Activated T-cell treated with anti-CD3 and anti-CD28 coated beads, Interleukin-2, amount 50 U/mL, for 24 hours (primary cell): ENCODE measurements at regions not wholly inside any gene's neighbourhood (a gene's known extent, or its start where the extent isn't known, plus 50 kb on each side); places are given as distances from the start of the nearest gene placed in this dataset.

Experiments
- DNase-seq: peaks from one replicate; pipeline ENCODE4 v3.0.0-alpha.2; 2020
- H3K27ac Mint-ChIP-seq: 2 replicates; pipeline ENCODE4 v1.8.0; 2020; ENCODE audit warnings: mild to moderate bottlenecking, mixed read lengths
- H3K27me3 Mint-ChIP-seq: 2 replicates; pipeline ENCODE4 v1.8.0; 2020; ENCODE audit warnings: mixed read lengths
- H3K36me3 Mint-ChIP-seq: 2 replicates; pipeline ENCODE4 v1.8.0; 2020; ENCODE audit warnings: low read depth, mixed read lengths
- H3K4me1 Mint-ChIP-seq: 2 replicates; pipeline ENCODE4 v1.8.0; 2020; ENCODE audit warnings: low read depth, mixed read lengths
- H3K4me3 Mint-ChIP-seq: 2 replicates; pipeline ENCODE4 v1.8.0; 2020; ENCODE audit warnings: mild to moderate bottlenecking, moderate library complexity, mixed read lengths
- H3K9me3 Mint-ChIP-seq: 2 replicates; pipeline ENCODE4 v1.8.0; 2020; ENCODE audit warnings: mixed read lengths

- Mint-ChIP-seq H3K4me3 (no peak overlapping the region), H3K27me3 (peaks cover 30% of the 10 kb centered on the region), H3K4me1 (no peaks in the 10 kb centered on the region), H3K27ac (no peak overlapping the region), H3K9me3 (no peaks in the 10 kb centered on the region), H3K36me3 (no peaks in the 10 kb centered on the region)
- DNase-seq: no peak
These were observed 183.4 kb downstream of the ERMARD start for GRCh38 chr6:169934699-169935347.

GRCh38 chr6:169933839-169934698 lies 182.6 kb downstream of the ERMARD start:
- no peaks in the 10 kb centered on the region for H3K9me3 Mint-ChIP-seq
- DNase-seq: no peak
- H3K4me3 Mint-ChIP-seq: no peak overlapping the region
- no peak overlapping the region for H3K27ac Mint-ChIP-seq
- H3K4me1 Mint-ChIP-seq: no peaks in the 10 kb centered on the region
- H3K27me3 Mint-ChIP-seq: peaks cover 30% of the 10 kb centered on the region
- no peaks in the 10 kb centered on the region for H3K36me3 Mint-ChIP-seq

GRCh38 chr6:169933251-169933821 lies 181.9 kb downstream of the ERMARD start:
- no peak overlapping the region for H3K4me3 Mint-ChIP-seq
- no peak for DNase-seq
- H3K27ac Mint-ChIP-seq: no peak overlapping the region
- no peaks in the 10 kb centered on the region for H3K9me3 Mint-ChIP-seq
- no peaks in the 10 kb centered on the region for H3K4me1 Mint-ChIP-seq
- H3K36me3 Mint-ChIP-seq: no peaks in the 10 kb centered on the region
- H3K27me3 Mint-ChIP-seq: peaks cover 28% of the 10 kb centered on the region

- Mint-ChIP-seq H3K27ac (no peak overlapping the region), H3K27me3 (peaks cover 23% of the 10 kb centered on the region), H3K4me1 (no peaks in the 10 kb centered on the region), H3K9me3 (no peaks in the 10 kb centered on the region), H3K4me3 (no peak overlapping the region), H3K36me3 (no peaks in the 10 kb centered on the region)
- DNase-seq: no peak
These were observed 181.1 kb downstream of the ERMARD start for GRCh38 chr6:169932491-169932890.

GRCh38 chr6:169931261-169931660 lies 179.8 kb downstream of the ERMARD start:
- no peaks in the 10 kb centered on the region for H3K9me3 Mint-ChIP-seq
- H3K27ac Mint-ChIP-seq: no peak overlapping the region
- no peaks in the 10 kb centered on the region for H3K4me1 Mint-ChIP-seq
- no peak overlapping the region for H3K4me3 Mint-ChIP-seq
- no peaks in the 10 kb centered on the region for H3K36me3 Mint-ChIP-seq
- no peak for DNase-seq
- H3K27me3 Mint-ChIP-seq: peaks cover 24% of the 10 kb centered on the region

GRCh38 chr6:169930799-169931198 lies 179.4 kb downstream of the ERMARD start:
- H3K9me3 Mint-ChIP-seq: no peaks in the 10 kb centered on the region
- H3K27ac Mint-ChIP-seq: no peak overlapping the region
- H3K4me3 Mint-ChIP-seq: no peak overlapping the region
- DNase-seq: no peak
- peaks cover 26% of the 10 kb centered on the region for H3K27me3 Mint-ChIP-seq
- H3K36me3 Mint-ChIP-seq: no peaks in the 10 kb centered on the region
- H3K4me1 Mint-ChIP-seq: no peaks in the 10 kb centered on the region

GRCh38 chr6:169927711-169928110 lies 176.3 kb downstream of the ERMARD start:
- H3K27me3 Mint-ChIP-seq: peaks cover 27% of the 10 kb centered on the region
- no peak overlapping the region for H3K4me3 Mint-ChIP-seq
- H3K27ac Mint-ChIP-seq: no peak overlapping the region
- no peaks in the 10 kb centered on the region for H3K4me1 Mint-ChIP-seq
- H3K9me3 Mint-ChIP-seq: no peaks in the 10 kb centered on the region
- no peaks in the 10 kb centered on the region for H3K36me3 Mint-ChIP-seq
- DNase-seq: no peak

- H3K36me3 Mint-ChIP-seq: no peaks in the 10 kb centered on the region
These were observed 175.4 kb downstream of the ERMARD start for GRCh38 chr6:169926617-169927417.

GRCh38 chr6:169923468-169924464 lies 172.3 kb downstream of the ERMARD start:
- no peak for DNase-seq
- Mint-ChIP-seq H3K27me3 (peaks cover 32% of the 10 kb centered on the region), H3K4me1 (peaks cover 6% of the 10 kb centered on the region), H3K27ac (no peak overlapping the region), H3K36me3 (no peaks in the 10 kb centered on the region), H3K4me3 (no peak overlapping the region), H3K9me3 (no peaks in the 10 kb centered on the region)

More at GRCh38 chr6:169926617-169927417, 175.4 kb downstream of the ERMARD start:
- H3K4me3 Mint-ChIP-seq: no peak overlapping the region
- H3K27ac Mint-ChIP-seq: no peak overlapping the region
- peaks cover 29% of the 10 kb centered on the region for H3K27me3 Mint-ChIP-seq
- peaks cover 3% of the 10 kb centered on the region for H3K4me1 Mint-ChIP-seq
- no peak for DNase-seq
- no peaks in the 10 kb centered on the region for H3K9me3 Mint-ChIP-seq

- no peaks in the 10 kb centered on the region for H3K36me3 Mint-ChIP-seq
- H3K27me3 Mint-ChIP-seq: peaks cover 38% of the 10 kb centered on the region
- peaks cover 2% of the 10 kb centered on the region for H3K9me3 Mint-ChIP-seq
- peaks cover 6% of the 10 kb centered on the region for H3K4me1 Mint-ChIP-seq
- no peak overlapping the region for H3K27ac Mint-ChIP-seq
- peak; percentile 45 for DNase-seq
- no peak overlapping the region for H3K4me3 Mint-ChIP-seq
These were observed 170.7 kb downstream of the ERMARD start for GRCh38 chr6:169921853-169922824.

GRCh38 chr6:169921217-169921616 lies 169.8 kb downstream of the ERMARD start:
- H3K4me3 Mint-ChIP-seq: no peak overlapping the region
- H3K9me3 Mint-ChIP-seq: peaks cover 2% of the 10 kb centered on the region
- H3K27ac Mint-ChIP-seq: no peak overlapping the region
- H3K4me1 Mint-ChIP-seq: peaks cover 6% of the 10 kb centered on the region
- no peak for DNase-seq
- peaks cover 33% of the 10 kb centered on the region for H3K27me3 Mint-ChIP-seq
- H3K36me3 Mint-ChIP-seq: no peaks in the 10 kb centered on the region

GRCh38 chr6:169920359-169921020 lies 169.1 kb downstream of the ERMARD start:
- no peaks in the 10 kb centered on the region for H3K36me3 Mint-ChIP-seq
- no peak overlapping the region for H3K27ac Mint-ChIP-seq
- H3K4me3 Mint-ChIP-seq: no peak overlapping the region
- peaks cover 6% of the 10 kb centered on the region for H3K4me1 Mint-ChIP-seq
- H3K9me3 Mint-ChIP-seq: peaks cover 2% of the 10 kb centered on the region
- H3K27me3 Mint-ChIP-seq: peaks cover 28% of the 10 kb centered on the region
- no peak for DNase-seq
